ENCODE measurements at regions not wholly inside any gene's neighbourhood (a gene's known extent, or its start where the extent isn't known, plus 50 kb on each side); places are given as distances from the start of the nearest gene placed in this dataset.

GRCh38 chr2:9681427-9681817 is 50.6 kb upstream of the YWHAQ start:
- DNase-seq (ENCODE audit: low spot score) = no peak

- no peak for DNase-seq (ENCODE audit: low spot score)
These were observed 54.8 kb upstream of the YWHAQ start for GRCh38 chr2:9685637-9686036.

- no peak for DNase-seq (ENCODE audit: low spot score)
These were observed 55.3 kb upstream of the YWHAQ start for GRCh38 chr2:9686061-9686460.

GRCh38 chr2:9690252-9690651 is 59.5 kb upstream of the YWHAQ start:
- no peak for DNase-seq (ENCODE audit: low spot score)

- DNase-seq (ENCODE audit: low spot score) = no peak
These were observed 60.1 kb upstream of the YWHAQ start for GRCh38 chr2:9690716-9691498.

- no peak for DNase-seq (ENCODE audit: low spot score)
These were observed 61.8 kb upstream of the YWHAQ start for GRCh38 chr2:9692456-9693195.

GRCh38 chr2:9693196-9693491 is 62.3 kb upstream of the YWHAQ start:
- no peak for DNase-seq (ENCODE audit: low spot score)

- DNase-seq (ENCODE audit: low spot score) = no peak
These were observed 62.8 kb upstream of the YWHAQ start for GRCh38 chr2:9693646-9694045.

GRCh38 chr2:9694661-9695234 is 64.0 kb upstream of the YWHAQ start:
- DNase-seq (ENCODE audit: low spot score) = no peak

GRCh38 chr2:9695941-9696340 is 65.1 kb upstream of the YWHAQ start:
- DNase-seq (ENCODE audit: low spot score) = no peak

GRCh38 chr2:9696731-9697130 is 65.9 kb upstream of the YWHAQ start:
- DNase-seq (ENCODE audit: low spot score) = no peak

- no peak for DNase-seq (ENCODE audit: low spot score)
These were observed 67.1 kb upstream of the YWHAQ start for GRCh38 chr2:9697909-9698308.

- DNase-seq (ENCODE audit: low spot score) = peak; percentile 25
These were observed 68.6 kb upstream of the YWHAQ start for GRCh38 chr2:9699139-9700108.

- DNase-seq (ENCODE audit: low spot score) = no peak
These were observed 69.3 kb upstream of the YWHAQ start for GRCh38 chr2:9700109-9700495.

- DNase-seq (ENCODE audit: low spot score) = no peak
These were observed 71.8 kb upstream of the YWHAQ start for GRCh38 chr2:9702604-9703084.

- no peak for DNase-seq (ENCODE audit: low spot score)
These were observed 72.4 kb upstream of the YWHAQ start for GRCh38 chr2:9703085-9703678.

- no peak for DNase-seq (ENCODE audit: low spot score)
These were observed 73.0 kb upstream of the YWHAQ start for GRCh38 chr2:9703701-9704221.

- DNase-seq (ENCODE audit: low spot score) = no peak
These were observed 73.8 kb upstream of the YWHAQ start for GRCh38 chr2:9704600-9704999.

- no peak for DNase-seq (ENCODE audit: low spot score)
These were observed 74.4 kb upstream of the YWHAQ start for GRCh38 chr2:9705196-9705595.

GRCh38 chr2:9707008-9707407 is 76.2 kb upstream of the YWHAQ start:
- DNase-seq (ENCODE audit: low spot score) = no peak

GRCh38 chr2:9707611-9708160 is 76.9 kb upstream of the YWHAQ start:
- DNase-seq (ENCODE audit: low spot score) = no peak

All from COLO829 (cell line).